Cardiac muscle cell (in vitro differentiated cells and primary cell): ENCODE measurements at regions not wholly inside any gene's neighbourhood (a gene's known extent, or its start where the extent isn't known, plus 50 kb on each side); places are given as distances from the start of the nearest gene placed in this dataset.

Experiments
- DNase-seq, 2 donors: peaks; one replicate each; pipeline versions ENCODE4 v3.0.0 to v3.0.0-alpha.2; 2010 to 2017; ENCODE audit warnings: low read depth in 1 of 2, low spot score in 1 of 2
- H3K27ac ChIP-seq: fragments of 200-600 bp; sonication (generic); 2 replicates; pipeline ENCODE4 v1.5.1; 2016
- H3K27me3 ChIP-seq: fragments of 200-600 bp; sonication (generic); 2 replicates; pipeline ENCODE4 v1.6.0; 2016; ENCODE audit warnings: control low read depth
- H3K36me3 ChIP-seq: fragments of 200-600 bp; sonication (generic); 2 replicates; pipeline ENCODE4 v1.5.1; 2016; ENCODE audit warnings: control low read depth
- H3K4me1 ChIP-seq: fragments of 200-600 bp; sonication (generic); 2 replicates; pipeline ENCODE4 v1.8.1; 2017; ENCODE audit warnings: low read depth, mild to moderate bottlenecking, mixed run types
- H3K4me3 ChIP-seq: fragments of 200-600 bp; sonication (generic); 2 replicates; pipeline ENCODE4 v1.5.1; 2016; ENCODE audit warnings: mild to moderate bottlenecking
- H3K9me3 ChIP-seq: fragments of 200-600 bp; sonication (generic); 2 replicates; pipeline ENCODE4 v1.5.1; 2017; ENCODE audit warnings: low read depth, mild to moderate bottlenecking, control low read depth
- TF ChIP-seq, protein P1 (sequence below): IDR thresholded peaks from 2 replicates; pipeline ENCODE4 v1.5.1; 2012; ENCODE audit warnings: low read depth, mild to moderate bottlenecking, low read length

DNA sequence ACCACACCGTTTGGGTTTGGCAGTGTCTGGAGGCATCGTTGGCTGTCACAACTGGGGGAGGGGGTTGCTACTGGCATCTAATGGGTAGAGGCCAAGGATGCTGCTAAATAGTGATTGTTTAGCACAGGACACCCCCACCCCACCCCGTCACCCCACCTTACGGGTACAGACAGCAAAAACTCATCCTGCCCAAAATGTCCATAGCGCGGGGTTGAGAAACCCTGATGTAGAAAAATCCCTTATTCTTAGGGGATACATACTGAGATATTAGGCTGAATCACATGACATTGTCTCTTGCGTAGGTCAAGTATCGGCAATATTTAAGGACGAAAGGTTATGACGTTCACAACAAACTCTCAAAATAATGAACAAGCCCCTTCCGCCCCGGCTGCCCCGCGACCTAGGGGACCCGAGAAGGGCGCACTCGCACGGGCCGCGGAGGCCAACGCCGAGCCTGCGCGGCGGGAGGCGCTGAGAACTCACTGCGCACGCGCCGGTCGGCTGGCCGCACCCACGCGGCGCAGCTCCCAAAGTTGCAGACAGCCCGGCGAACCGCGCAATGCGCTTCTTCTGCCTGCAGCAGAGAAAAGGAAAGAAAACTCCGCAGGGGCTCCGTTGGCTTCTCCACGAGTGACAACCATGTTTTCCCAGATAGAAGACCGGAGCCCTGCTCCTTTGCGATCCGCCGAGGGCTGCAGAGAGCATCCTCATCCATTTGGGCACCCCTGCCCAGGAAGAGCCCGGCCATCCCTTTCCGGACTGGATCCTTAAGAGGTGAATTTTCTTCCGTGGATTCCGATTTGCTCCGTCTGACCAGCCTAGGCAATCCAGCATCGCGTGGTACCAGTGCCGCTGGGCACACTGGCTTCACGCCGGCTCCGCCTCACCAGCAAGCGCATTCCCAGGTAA lies 136.8 kb upstream of the CCDC54 start:
- TF ChIP-seq, protein P1, sequence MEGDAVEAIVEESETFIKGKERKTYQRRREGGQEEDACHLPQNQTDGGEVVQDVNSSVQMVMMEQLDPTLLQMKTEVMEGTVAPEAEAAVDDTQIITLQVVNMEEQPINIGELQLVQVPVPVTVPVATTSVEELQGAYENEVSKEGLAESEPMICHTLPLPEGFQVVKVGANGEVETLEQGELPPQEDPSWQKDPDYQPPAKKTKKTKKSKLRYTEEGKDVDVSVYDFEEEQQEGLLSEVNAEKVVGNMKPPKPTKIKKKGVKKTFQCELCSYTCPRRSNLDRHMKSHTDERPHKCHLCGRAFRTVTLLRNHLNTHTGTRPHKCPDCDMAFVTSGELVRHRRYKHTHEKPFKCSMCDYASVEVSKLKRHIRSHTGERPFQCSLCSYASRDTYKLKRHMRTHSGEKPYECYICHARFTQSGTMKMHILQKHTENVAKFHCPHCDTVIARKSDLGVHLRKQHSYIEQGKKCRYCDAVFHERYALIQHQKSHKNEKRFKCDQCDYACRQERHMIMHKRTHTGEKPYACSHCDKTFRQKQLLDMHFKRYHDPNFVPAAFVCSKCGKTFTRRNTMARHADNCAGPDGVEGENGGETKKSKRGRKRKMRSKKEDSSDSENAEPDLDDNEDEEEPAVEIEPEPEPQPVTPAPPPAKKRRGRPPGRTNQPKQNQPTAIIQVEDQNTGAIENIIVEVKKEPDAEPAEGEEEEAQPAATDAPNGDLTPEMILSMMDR: no peak
- Histone ChIP-seq H3K36me3 (no peaks in the 10 kb centered on the region), H3K4me1 (no peaks in the 10 kb centered on the region), H3K4me3 (peak overlapping the region; percentile 71), H3K27ac (no peak overlapping the region), H3K9me3 (no peaks in the 10 kb centered on the region), H3K27me3 (no peaks in the 10 kb centered on the region)
- peak; percentile 81 to 88 for DNase-seq

DNA sequence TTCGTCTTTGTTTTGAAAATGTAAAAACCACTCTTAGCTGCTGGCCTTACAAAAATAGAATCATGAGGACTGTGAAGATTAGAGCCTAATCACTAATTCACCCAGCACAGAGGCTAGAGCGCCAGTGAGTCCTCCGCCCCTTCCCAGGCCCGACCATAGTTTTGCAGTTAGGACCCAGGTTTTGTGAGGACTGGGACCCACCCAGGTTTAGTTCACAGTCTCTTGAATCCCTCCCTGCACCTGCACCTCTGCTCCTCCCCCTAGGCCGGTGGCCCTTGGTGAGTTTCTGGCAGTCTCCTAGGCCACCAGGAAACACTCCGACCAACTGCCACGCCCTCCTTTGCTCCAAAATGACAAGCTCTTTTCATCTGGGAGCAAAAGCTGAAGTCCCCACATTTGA lies 136.0 kb upstream of the CCDC54 start:
- H3K27me3 ChIP-seq: no peaks in the 10 kb centered on the region
- H3K4me3 ChIP-seq: peak overlapping the region; percentile 71
- H3K4me1 ChIP-seq: no peaks in the 10 kb centered on the region
- TF ChIP-seq, protein P1: no peak
- no peaks in the 10 kb centered on the region for H3K9me3 ChIP-seq
- peak in 1 of 2 donors; percentile 24 for DNase-seq
- H3K36me3 ChIP-seq: no peaks in the 10 kb centered on the region
- no peak overlapping the region for H3K27ac ChIP-seq

DNA sequence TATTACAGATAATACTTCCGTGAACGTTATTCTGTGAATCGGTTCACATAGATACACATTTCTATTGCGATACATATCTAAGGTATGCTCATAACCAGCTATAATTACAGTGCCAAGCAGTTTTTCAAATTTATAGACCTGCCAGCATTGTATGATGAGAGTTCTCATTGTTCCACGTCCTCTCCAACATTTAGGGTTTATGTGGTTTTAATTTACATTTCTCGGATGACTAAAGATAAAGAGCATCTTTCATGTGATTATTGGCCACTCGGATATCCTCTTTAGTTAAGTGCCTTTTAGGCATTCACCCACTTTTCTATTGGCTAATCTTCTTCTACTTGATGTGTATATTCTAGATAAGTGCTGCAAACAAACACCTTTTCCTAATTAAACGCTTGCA lies 134.7 kb upstream of the CCDC54 start:
- no peaks in the 10 kb centered on the region for H3K36me3 ChIP-seq
- H3K27ac ChIP-seq: no peak overlapping the region
- TF ChIP-seq, protein P1: no peak
- no peak for DNase-seq
- H3K27me3 ChIP-seq: no peaks in the 10 kb centered on the region
- H3K4me1 ChIP-seq: no peaks in the 10 kb centered on the region
- no peaks in the 10 kb centered on the region for H3K9me3 ChIP-seq
- H3K4me3 ChIP-seq: no peak overlapping the region

DNA sequence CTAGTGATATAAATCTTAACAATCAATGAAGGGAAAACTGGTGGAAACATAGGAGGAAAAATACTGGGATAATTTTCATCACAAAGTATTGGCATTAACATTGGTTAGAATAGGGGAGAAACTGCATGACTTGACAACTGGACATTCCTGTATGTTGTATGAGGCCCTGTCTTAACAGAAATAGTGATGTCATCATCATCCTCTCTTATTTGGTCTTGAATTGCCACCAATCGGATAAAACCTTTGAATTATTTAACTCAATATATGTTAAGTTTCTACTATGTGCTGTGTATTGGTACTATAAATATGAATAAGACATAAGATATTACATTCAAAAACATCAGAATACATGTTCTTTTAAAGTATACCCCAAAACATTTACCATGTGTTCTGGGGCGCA lies 130.1 kb upstream of the CCDC54 start:
- Histone ChIP-seq H3K4me3 (no peak overlapping the region), H3K9me3 (no peaks in the 10 kb centered on the region), H3K27ac (no peak overlapping the region), H3K36me3 (no peaks in the 10 kb centered on the region), H3K4me1 (no peaks in the 10 kb centered on the region), H3K27me3 (no peaks in the 10 kb centered on the region)
- DNase-seq: no peak
- TF ChIP-seq, protein P1: no peak

DNA sequence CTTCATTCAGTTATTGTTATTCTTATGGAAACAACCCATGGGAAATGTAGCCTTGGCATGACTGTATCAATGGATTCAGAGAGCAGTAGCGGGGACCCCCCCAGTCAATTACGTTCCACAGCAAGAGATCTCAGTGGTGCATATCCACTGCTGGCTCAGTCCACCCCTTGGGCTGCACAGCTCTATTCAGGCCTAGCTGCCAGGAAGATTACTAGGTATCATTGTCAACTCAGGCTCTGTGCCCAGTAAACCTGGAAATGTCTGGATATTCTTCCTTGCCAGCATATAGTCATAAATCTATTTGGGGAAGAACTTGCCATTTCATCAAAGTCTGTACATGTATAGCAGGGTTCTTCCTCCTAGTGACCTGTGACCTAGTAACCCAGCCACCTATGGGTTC lies 128.1 kb upstream of the CCDC54 start:
- DNase-seq: no peak
- TF ChIP-seq, protein P1: no peak
- Histone ChIP-seq H3K4me1 (no peaks in the 10 kb centered on the region), H3K36me3 (no peaks in the 10 kb centered on the region), H3K9me3 (no peaks in the 10 kb centered on the region), H3K27me3 (no peaks in the 10 kb centered on the region), H3K4me3 (no peak overlapping the region), H3K27ac (no peak overlapping the region)
